ENCODE measurements at regions not wholly inside any gene's neighbourhood (a gene's known extent, or its start where the extent isn't known, plus 50 kb on each side); places are given as distances from the start of the nearest gene placed in this dataset.

- no peak for DNase-seq (ENCODE audit: low read depth)
Observed at GRCh38 chr3:188060840-188061544, 93.0 kb upstream of the LPP start.

GRCh38 chr3:188062216-188062615 is 91.7 kb upstream of the LPP start:
- no peak for DNase-seq (ENCODE audit: low read depth)

GRCh38 chr3:188064831-188065493 is 89.0 kb upstream of the LPP start:
- DNase-seq (ENCODE audit: low read depth): no peak

DNA sequence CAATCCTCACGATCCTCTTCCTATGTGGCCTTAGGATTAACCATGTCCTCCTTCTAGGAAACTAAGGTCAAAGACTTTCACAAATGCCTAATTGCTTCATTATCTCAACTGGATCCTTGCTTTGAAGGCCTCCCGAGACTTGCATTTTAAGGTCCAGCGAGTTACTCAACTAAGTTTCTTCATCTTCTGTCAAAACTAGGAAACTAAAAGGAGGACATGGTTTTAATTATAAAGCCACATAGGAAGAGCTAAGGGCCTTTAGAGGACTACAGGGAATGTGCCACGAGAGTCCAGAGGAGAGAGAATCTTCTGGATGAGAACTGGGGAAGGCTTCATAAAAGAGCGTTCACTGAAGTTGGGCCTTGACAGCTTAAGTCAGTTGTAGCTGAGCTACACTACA is 87.8 kb upstream of the LPP start:
- DNase-seq (ENCODE audit: low read depth): no peak

DNA sequence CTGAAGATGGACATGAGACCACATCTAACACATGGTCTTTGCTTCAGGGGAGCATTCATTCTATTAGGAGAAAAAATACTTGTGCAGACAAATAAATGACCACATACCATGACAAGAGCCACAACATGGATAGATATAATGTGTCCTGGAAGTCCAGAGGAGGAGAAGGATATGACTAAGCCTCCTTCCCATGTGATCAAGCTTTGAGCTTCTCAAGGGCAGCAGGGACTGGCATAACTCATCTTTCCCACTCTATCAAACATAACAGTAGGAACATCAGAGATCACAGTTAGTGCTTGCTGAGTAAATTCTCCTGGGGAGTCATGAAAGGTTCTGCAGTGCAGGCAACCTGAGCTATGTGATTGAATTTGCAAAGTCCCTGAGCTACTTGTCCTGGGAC is 86.0 kb upstream of the LPP start:
- DNase-seq (ENCODE audit: low read depth): peak; percentile 56

DNA sequence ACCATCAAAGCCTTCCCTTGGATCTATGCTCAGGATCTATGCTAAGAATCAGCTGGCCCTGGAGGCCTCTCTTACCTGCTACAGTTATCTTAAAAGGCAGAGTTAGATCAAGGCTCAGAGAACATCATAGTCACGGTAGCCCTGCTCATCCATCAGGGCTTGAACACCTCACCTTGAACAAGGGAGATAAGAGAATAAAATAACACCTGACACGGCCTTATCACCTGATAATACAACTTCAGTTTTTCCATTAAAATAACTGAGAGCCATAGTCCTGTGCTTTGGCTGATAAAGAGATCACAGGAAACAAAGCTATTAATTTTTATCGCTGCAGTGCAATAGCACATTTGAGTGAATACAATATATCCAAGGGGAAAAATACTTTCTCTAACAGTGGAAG is 85.6 kb upstream of the LPP start:
- no peak for DNase-seq (ENCODE audit: low read depth)

GRCh38 chr3:188071636-188072035 is 82.3 kb upstream of the LPP start:
- no peak for DNase-seq (ENCODE audit: low read depth)

DNA sequence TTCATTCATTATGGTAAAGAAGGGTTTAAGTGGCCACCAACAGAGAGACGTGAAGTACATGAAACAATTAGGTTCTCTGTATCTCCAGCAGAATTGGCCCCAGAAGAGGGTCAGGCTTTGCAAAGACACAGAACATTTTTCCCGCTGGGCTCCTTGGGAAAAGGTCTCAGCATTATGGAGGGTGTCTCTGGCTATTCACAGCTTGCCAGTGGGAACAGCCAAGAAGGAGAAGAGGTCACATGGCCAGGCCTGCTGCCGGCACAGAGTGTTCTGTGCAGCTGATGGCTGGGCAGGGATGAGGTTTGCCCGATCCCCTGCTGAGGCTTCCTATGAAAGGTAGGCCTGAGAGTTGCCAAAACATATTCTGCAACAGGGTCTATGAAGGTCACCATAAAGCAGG is 77.8 kb upstream of the LPP start:
- no peak for DNase-seq (ENCODE audit: low read depth)

- no peak for DNase-seq (ENCODE audit: low read depth)
Observed at GRCh38 chr3:188077160-188077799, 76.7 kb upstream of the LPP start.

DNA sequence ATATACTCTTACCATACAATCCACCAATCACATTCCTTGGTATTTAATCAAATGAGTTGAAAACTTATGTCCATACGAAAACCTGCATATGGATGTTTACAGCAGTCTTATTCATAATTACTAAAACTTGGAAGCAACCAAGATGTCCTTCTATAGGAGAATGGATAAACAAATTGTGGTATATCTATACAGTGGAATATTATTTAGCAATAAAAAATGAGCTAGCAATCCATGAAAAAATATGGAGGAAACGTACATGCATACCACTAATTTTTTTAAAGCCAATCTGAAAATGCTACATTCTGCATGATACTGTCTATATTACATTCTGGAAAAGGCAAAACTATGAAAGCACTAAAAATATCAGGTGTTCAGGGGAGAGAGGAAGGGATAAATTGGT is 73.9 kb upstream of the LPP start:
- no peak for DNase-seq (ENCODE audit: low read depth)

DNA sequence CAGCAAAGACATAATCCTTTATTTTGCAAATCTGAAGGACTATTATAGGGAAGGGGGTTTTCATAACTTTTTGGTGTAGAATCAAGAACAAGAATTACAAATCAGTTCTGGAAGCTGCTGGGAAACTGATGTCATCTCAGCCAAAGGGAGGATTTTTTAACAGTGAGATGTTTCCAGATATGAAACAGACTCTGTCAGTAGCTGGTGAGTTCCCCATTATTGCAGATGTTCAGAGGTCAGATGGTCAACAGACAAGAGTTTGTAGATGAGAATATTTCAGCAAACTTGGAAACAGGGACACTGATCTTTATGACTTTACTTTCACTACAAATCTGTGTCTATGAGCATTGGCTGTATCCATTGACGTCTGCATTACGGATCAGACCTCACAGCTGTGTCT is 71.9 kb upstream of the LPP start:
- DNase-seq (ENCODE audit: low read depth): peak; percentile 31

GRCh38 chr3:188082450-188082849 is 71.5 kb upstream of the LPP start:
- no peak for DNase-seq (ENCODE audit: low read depth)

DNA sequence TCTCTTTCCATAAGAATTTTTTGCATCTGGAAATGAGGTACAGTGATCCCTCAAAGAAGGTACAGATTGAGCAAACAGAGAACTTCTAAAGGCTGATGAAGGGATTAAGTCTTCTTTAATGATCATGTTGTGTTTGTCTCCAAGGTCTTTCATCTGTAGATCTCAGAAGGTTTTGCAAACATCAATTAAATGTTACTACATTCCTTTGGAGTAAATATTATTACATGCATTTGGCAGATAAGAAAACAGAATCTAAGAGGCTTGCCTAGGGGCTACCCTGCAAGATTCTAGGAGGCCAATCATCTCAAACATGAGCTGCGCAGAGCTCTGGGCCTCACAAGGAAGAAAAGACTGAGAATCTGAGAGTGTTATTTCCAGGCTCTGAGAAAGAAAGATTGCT is 70.9 kb upstream of the LPP start:
- DNase-seq (ENCODE audit: low read depth): no peak

DNA sequence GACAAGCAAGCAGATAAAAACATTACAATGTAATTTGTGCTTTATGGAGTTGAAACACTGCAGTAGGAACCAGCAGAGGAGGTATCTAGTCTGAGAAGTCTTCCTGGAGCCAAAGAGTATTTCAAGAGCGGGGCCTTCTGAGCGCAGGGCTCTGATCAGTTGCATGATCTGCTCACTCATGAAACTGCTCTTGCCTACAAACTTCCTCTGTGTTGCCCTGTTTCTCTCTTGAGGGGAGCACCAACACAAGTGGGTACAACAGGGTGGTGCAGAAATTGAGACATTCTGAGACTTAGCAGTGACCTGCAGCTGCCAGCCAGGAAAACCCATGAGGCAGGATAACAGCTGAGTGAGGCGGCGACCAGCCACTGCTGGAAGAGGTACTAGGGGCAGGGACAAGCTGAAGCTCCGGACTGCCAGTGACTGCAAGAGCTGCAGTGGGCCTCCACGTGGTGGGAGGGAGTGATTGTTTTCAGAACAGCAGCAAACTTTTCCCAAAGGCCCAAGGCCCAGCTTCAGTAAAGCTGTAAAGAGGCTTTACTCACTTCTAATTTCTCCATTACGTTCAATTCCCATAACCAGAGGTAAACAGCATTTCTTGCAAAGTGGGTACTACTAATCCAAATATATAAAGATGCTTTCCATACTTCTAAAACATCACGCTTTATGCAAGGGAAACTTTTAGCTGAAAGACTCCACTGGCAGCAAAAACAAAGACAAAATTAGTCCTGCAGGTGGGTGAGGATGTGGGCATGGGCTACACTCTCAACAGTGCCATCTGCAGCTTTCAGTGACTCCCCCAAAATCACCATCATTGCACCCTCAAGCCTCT is 69.0 kb upstream of the LPP start:
- DNase-seq (ENCODE audit: low read depth): no peak

DNA sequence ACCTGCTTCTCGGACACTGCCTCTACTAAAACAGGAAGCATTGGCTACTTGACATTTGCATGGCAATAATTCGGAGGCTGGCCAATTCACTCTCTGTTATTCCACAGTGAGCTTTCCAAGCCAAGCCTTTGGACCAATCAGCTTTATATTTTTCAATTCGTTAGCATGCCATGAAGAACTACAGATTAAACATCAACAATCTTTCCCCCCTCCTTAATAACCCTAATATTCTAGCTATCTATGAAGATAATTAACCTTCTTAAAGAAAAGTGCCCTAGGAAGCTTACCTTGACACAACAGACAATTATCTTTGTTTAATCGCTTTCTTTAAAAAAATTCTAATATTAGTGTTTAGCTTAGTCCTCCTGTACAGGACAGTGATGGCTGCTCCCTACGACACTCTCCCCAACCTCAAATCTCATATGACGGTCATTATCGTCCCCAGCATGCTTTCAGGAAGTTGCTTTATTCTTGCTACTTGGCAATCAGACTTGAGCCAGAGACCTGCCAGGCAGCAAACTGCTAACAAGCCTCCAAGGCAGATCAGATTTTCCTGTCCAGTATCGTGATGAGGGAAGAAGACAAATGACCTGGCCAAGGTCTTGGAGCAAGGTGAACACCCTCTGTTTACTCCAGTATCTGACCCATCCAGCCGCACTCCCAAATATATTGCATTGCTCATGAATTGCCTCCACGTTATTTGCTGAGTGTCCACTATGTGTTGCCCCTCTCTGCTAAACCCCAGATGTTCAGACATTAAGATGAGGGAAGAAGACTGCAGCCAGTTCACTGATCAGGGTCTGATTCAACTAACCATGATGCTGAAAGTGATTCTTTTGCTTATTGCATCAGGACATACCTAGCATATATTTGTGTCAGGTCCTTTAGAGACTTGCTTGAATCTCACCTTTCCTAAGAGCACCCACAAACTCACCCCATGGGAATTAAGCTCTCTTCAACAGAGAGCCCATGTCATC is 68.1 kb upstream of the LPP start:
- DNase-seq (ENCODE audit: low read depth): no peak

- no peak for DNase-seq (ENCODE audit: low read depth)
Observed at GRCh38 chr3:188088948-188089685, 64.8 kb upstream of the LPP start.

GRCh38 chr3:188090620-188091309 is 63.2 kb upstream of the LPP start:
- no peak for DNase-seq (ENCODE audit: low read depth)

- DNase-seq (ENCODE audit: low read depth): no peak
Observed at GRCh38 chr3:188091746-188092145, 62.2 kb upstream of the LPP start.

GRCh38 chr3:188092648-188093047 is 61.3 kb upstream of the LPP start:
- DNase-seq (ENCODE audit: low read depth): no peak

DNA sequence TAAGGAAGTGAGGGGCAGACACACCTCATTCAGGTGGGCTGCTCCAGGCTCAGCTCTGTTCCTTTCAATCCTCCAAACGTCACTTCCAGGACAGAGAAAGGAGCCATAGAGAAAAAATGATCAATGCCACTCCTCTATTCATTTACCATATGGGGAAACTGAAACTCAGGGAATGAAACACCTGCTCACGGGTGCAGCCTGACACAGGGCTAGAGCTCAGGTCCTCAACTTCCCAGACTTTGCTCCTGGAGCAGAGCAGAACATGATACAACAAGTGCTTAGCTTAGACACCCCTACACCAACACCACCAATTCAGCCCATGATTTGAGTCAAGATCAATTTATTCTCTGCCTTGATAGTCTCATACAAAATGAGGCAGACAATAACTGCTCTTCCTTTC is 58.5 kb upstream of the LPP start:
- DNase-seq (ENCODE audit: low read depth): no peak
